Nephron (organoid): ENCODE measurements at regions not wholly inside any gene's neighbourhood (a gene's known extent, or its start where the extent isn't known, plus 50 kb on each side); places are given as distances from the start of the nearest gene placed in this dataset.

Source experiments
- H3K27ac Mint-ChIP-seq, 3 experiments: 2 replicates each; pipeline ENCODE4 v1.8.0; 2020; ENCODE audit warnings: mixed read lengths in 3 of 3, mild to moderate bottlenecking in 2 of 3, moderate library complexity in 1 of 3
- H3K27me3 Mint-ChIP-seq: 2 replicates; pipeline ENCODE4 v1.8.0; 2021; ENCODE audit warnings: low read depth, mild to moderate bottlenecking, moderate library complexity, mixed read lengths
- H3K36me3 Mint-ChIP-seq: 2 replicates; pipeline ENCODE4 v1.8.0; 2020; ENCODE audit warnings: low read depth, mixed read lengths
- H3K4me1 Mint-ChIP-seq: 2 replicates; pipeline ENCODE4 v1.8.0; 2020; ENCODE audit warnings: mixed read lengths
- H3K4me3 Mint-ChIP-seq, 3 experiments: 2 replicates each; pipeline ENCODE4 v1.8.0; 2020; ENCODE audit warnings: mild to moderate bottlenecking in 3 of 3, mixed read lengths in 3 of 3, moderate library complexity in 2 of 3
- H3K9me3 Mint-ChIP-seq: 2 replicates; pipeline ENCODE4 v1.8.0; 2020; ENCODE audit warnings: mixed read lengths
- CTCF ChIP-seq, 3 experiments: fragments of 200-600 bp; sonication (generic); IDR thresholded peaks; one replicate each; pipeline ENCODE4 v1.5.0; 2021; ENCODE audit warnings: antibody characterized with exemption in 3 of 3; ENCODE audit not compliant: unreplicated experiment in 3 of 3

GRCh38 chr7:125605241-125605640 lies 675.6 kb upstream of the POT1 start:
- Mint-ChIP-seq H3K4me3 (no peak overlapping the region), H3K36me3 (no peaks in the 10 kb centered on the region), H3K4me1 (no peaks in the 10 kb centered on the region), H3K27me3 (no peaks in the 10 kb centered on the region), H3K9me3 (no peaks in the 10 kb centered on the region), H3K27ac (no peak overlapping the region)
- TF ChIP-seq CTCF (IDR thresholded peaks at IDR 0.05; ENCODE audit: unreplicated experiment in 3 of 3) = no peak

- H3K4me1 Mint-ChIP-seq = no peaks in the 10 kb centered on the region
- no peak overlapping the region for H3K4me3 Mint-ChIP-seq
- H3K27me3 Mint-ChIP-seq = no peaks in the 10 kb centered on the region
- TF ChIP-seq CTCF (IDR thresholded peaks at IDR 0.05; ENCODE audit: unreplicated experiment in 3 of 3) = no peak
- no peaks in the 10 kb centered on the region for H3K9me3 Mint-ChIP-seq
- H3K27ac Mint-ChIP-seq = no peak overlapping the region
- no peaks in the 10 kb centered on the region for H3K36me3 Mint-ChIP-seq
Observed at GRCh38 chr7:125602441-125602840, 672.8 kb upstream of the POT1 start.

- Mint-ChIP-seq H3K9me3 (no peaks in the 10 kb centered on the region), H3K4me1 (no peaks in the 10 kb centered on the region), H3K27me3 (no peaks in the 10 kb centered on the region), H3K4me3 (no peak overlapping the region), H3K27ac (no peak overlapping the region), H3K36me3 (no peaks in the 10 kb centered on the region)
- TF ChIP-seq CTCF (IDR thresholded peaks at IDR 0.05; ENCODE audit: unreplicated experiment in 3 of 3) = no peak
Observed at GRCh38 chr7:125599387-125599786, 669.8 kb upstream of the POT1 start.

GRCh38 chr7:125592331-125592730 lies 662.7 kb upstream of the POT1 start:
- Mint-ChIP-seq H3K4me3 (no peak overlapping the region), H3K9me3 (no peaks in the 10 kb centered on the region), H3K27ac (no peak overlapping the region), H3K36me3 (no peaks in the 10 kb centered on the region), H3K4me1 (no peaks in the 10 kb centered on the region), H3K27me3 (peaks cover 3% of the 10 kb centered on the region)
- TF ChIP-seq CTCF (IDR thresholded peaks at IDR 0.05; ENCODE audit: unreplicated experiment in 3 of 3) = no peak

GRCh38 chr7:125573126-125573525 lies 643.5 kb upstream of the POT1 start:
- peaks cover 4% of the 10 kb centered on the region for H3K9me3 Mint-ChIP-seq
- no peak for TF ChIP-seq CTCF (IDR thresholded peaks at IDR 0.05; ENCODE audit: unreplicated experiment in 3 of 3)
- H3K27me3 Mint-ChIP-seq = no peaks in the 10 kb centered on the region
- no peaks in the 10 kb centered on the region for H3K36me3 Mint-ChIP-seq
- H3K27ac Mint-ChIP-seq = peak overlapping the region in 1 of 3 experiments; percentile 2
- no peak overlapping the region for H3K4me3 Mint-ChIP-seq
- H3K4me1 Mint-ChIP-seq = no peaks in the 10 kb centered on the region

GRCh38 chr7:125572414-125572813 lies 642.8 kb upstream of the POT1 start:
- H3K27me3 Mint-ChIP-seq = no peaks in the 10 kb centered on the region
- TF ChIP-seq CTCF (IDR thresholded peaks at IDR 0.05; ENCODE audit: unreplicated experiment in 3 of 3) = no peak

More at GRCh38 chr7:125572414-125572813, 642.8 kb upstream of the POT1 start:
- no peak overlapping the region for H3K4me3 Mint-ChIP-seq
- H3K27ac Mint-ChIP-seq = no peak overlapping the region
- peaks cover 4% of the 10 kb centered on the region for H3K9me3 Mint-ChIP-seq
- H3K36me3 Mint-ChIP-seq = no peaks in the 10 kb centered on the region
- no peaks in the 10 kb centered on the region for H3K4me1 Mint-ChIP-seq
